T-helper 1 cell (primary cell): ENCODE measurements at regions not wholly inside any gene's neighbourhood (a gene's known extent, or its start where the extent isn't known, plus 50 kb on each side); places are given as distances from the start of the nearest gene placed in this dataset.

Experiments used
- DNase-seq, 5 donors: peaks; one replicate each; pipeline ENCODE4 v3.0.0-alpha.2; 2012 to 2020

- DNase-seq, result no peak
Observed at GRCh38 chr16:60331168-60331567, 1597.1 kb upstream of the GOT2 start.

- no peak for DNase-seq
Observed at GRCh38 chr16:60329108-60329507, 1595.0 kb upstream of the GOT2 start.

DNA sequence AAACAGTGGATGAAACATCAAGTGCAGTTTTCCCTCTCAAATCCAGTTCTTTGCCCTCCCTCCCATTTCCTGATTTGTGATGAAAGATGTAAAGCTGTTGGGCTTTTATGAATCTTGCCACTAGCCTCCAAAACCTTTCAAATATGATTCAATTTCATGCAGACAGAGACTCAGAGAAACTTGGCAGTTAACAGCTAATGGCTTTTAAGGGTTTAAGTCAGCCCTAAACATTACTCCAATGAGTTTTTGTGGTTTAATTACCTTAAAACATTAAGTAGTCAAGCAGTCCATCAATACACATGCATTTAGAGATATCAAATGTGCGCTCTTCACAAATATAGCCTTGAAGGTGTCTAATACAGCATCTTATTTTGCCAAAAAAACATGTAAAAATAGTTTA, 1594.0 kb upstream of the GOT2 start:
- DNase-seq, result no peak

DNA sequence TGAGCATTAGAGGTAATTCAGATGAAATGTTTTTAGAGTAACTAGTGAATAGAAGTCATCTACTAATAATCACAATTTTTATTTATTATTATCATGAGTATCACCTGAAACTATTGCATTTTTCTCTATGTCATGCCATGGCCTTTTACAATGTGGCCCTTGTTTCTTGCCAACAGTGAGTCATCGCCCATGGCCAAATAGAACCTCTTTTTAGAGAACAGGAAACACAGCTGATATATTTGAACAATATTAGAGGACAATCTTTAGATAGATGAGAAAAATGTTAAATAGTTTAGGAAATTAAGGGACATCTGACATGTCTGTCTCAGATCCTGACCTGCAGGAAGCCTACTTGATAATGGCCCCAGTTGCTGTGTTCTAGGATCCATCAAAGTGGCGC, 1584.4 kb upstream of the GOT2 start:
- DNase-seq, result no peak

DNA sequence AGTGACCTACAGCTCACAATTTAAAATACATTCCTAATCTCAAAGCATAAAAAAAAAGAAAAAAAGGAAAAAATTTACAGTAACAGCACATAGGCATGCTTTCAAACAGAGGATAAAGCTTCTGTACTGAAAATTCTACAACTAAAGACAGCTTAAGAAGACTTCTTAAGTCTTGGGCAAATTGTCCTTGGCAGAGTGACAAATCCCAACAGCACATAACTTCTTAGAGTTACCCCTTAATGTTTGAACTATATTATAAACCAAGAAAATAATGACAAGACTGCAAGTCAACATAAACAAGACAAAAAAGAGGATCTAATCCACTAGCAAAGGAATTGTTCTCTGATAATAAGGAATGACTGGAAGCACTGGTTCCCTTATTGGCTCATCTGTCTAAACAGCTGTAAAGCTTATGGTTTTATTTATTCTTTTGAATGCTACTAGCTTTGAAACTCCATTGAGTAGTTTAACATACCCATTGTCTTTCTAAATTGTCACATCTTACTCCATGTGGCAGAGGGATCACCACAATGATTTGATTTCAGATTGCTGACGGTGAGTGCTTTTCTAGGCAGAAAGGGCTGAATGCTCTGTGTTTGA, 1576.8 kb upstream of the GOT2 start:
- DNase-seq, result no peak

DNA sequence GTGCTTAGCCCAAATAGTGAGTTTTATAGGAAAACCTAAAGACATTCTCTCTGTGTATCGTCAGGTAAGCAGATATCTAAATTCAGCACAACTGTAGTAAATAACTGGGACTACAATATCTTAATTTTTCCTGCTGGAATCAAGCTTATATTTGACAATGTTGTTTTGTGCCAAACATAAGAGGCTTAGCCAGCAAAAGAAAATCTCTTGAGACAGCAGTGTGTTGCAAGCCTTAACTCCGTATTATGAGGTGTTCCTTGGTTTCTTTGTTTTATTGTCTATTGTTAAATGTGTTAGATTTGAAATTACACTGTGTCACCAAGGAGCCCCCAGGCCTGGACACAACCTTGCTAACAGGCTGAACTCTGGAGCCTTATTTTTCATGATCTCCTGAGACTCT, 1570.6 kb upstream of the GOT2 start:
- DNase-seq, result no peak

DNA sequence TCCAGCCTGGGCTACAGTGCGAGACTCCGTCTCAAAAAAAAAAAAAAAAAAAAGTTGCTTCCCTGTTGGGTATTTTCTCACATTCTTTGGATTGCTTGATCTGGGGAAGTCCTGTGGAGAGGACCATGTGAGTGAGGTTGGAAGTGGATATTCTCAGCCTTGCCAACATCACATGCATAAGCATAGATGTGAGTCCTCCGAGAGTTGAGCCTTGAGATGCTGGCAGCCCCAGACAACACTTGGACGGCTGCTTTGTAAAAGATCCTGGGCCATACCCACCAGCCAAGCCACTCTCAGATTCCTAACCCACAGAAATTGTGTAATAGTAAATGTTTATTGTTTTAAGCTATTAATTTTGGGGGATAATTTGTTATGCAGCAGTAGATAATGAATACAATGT, 1570.0 kb upstream of the GOT2 start:
- no peak for DNase-seq

DNA sequence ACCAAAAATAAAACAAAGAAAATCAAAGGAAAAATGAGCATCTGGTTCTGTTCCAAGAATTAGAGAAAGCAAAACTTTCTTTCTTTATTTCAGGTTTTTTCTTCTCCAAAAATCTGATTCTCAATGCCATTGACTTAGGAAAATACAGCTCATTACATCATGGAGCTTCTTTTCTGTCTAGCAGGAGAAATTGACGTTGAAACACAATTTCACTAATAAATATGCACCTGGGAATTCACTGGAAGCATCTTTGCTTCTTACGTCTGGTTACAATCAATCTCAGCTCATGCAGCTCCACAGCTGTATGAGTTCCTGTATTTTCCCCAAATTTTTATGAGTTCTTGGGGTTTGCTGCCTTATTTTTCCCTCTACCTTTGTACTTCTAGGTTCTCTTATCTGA, 1568.6 kb upstream of the GOT2 start:
- no peak for DNase-seq

DNA sequence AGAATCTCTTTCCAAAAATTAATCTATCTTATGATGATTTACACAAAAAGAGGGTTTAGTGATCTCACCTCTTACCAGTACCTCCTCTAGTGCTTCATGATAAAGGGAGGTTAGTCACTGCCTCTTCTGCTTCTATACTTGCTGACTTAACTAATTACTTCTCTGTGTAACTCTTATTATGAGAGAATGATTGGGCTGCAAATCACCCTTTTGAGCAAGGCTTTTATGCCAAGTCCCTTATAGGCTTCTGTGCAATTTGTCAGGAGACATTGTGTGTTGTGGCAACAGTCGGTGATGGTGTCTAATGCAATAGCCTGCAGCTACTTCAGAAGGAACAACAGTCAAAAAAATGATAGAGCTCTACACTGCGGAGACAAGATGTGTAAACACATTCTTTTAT, 1568.1 kb upstream of the GOT2 start:
- no peak for DNase-seq

DNA sequence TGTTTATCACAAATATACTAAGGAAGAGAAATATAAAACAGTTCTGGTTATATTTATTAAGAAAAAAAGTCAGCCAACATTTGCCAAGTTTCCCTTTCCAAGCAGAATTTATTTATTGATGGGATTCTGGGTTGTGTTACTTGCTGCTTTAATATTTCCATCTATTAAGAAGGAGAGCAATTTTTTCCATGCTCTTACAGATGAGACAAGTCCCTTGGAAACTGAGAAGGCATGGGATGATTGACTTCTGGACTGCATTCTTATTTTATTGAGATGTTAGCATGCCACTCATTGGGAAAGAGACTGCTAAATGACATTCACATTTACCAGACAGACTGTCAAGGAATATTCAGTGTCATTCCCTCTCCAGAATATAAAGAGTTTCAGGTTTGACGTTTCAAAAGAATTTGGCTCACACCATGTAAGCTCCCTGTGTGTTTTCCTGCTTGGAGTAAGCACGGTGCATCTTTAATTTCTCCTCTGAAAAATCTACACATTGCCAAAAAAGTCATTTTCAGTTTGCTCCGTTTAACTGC, 1565.2 kb upstream of the GOT2 start:
- DNase-seq, result no peak

- no peak for DNase-seq
Observed at GRCh38 chr16:60295451-60295850, 1561.3 kb upstream of the GOT2 start.

- no peak for DNase-seq
Observed at GRCh38 chr16:60285794-60286193, 1551.7 kb upstream of the GOT2 start.

DNA sequence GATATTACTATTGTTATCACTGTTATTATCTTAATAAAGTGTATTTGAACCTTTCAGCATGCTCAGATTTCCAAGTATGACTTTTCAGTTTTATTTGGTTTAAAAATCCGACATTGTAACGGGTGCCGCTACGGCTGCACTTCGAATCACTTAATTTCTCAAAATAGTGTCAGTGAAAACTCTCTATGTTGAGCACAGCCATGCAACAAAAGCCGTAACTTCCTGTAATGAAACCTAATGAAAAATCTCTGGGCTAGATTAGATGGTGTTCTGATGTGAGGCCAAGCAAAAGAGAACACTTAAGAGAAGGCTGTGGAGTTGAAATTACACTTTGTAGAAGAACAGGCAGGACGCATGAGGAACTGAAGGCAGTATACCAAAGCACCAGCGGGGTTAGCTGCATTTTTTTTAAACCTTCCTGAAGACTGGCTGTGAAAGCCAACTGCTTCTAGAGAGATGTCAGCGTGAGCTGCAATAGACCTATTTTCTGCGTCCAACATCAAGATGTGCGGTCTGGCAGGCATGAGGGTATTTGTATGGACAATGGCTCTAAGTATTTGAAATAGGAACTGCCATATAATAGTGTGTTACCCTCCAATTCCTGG, 1545.0 kb upstream of the GOT2 start:
- no peak for DNase-seq

GRCh38 chr16:60274431-60275019, 1540.4 kb upstream of the GOT2 start:
- DNase-seq, result no peak

GRCh38 chr16:60271781-60272180, 1537.7 kb upstream of the GOT2 start:
- no peak for DNase-seq

- no peak for DNase-seq
Observed at GRCh38 chr16:60271025-60271771, 1537.1 kb upstream of the GOT2 start.

DNA sequence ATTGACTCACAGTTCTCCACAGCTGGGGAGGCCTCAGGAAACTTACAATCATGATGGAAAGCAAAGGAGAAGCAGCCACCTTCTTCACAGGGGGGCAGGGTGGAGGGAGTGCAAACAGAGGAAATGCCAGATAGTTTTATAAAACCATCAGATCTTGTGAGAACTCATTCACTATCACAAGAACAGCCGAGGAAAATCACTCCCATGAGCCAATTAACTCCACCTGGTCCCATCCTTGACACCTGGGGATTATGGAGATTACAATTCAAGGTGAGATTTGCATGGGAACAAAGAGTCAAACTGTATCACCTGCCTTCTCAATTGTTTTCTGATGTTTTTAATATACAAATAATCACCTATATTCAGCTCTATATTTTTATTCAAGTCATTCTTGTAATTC, 1527.3 kb upstream of the GOT2 start:
- no peak for DNase-seq

DNA sequence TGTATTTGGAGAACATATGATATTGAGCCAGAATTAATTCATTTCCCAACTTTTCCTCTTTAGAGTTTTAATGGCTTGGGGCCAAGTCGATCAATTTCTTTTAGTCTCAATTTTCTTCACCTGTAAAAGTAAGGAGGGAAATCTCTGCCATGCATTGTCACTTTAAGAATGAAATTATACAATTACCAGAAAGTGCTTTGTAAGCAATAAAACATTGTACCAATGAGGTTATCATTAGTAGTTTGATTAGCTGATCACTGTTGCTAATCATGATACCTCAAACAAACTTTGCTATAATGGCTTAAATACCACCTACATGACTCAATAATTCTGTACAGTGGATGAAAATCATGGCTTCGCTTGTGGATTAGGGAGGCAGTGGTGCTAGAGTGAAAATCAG, 1525.8 kb upstream of the GOT2 start:
- DNase-seq, result no peak

DNA sequence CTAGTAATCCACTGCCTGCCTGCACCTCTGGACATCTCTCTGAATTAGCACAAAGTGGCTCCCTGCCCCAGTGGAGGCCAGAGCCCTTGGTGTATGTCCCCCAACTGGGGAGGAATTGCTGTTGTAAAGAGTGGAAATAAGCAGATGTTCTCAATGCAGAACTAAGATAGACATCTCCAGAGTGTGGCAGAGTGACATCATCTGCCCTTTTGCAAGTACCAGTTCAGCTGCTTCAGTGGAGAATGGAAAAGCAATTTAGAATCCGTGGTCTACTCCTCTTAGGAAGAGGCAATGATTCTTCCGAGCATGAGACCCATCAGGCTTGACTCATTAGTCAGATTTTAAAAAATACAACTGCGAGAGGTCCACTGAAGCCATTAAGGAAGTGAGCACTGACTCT, 1512.0 kb upstream of the GOT2 start:
- no peak for DNase-seq

DNA sequence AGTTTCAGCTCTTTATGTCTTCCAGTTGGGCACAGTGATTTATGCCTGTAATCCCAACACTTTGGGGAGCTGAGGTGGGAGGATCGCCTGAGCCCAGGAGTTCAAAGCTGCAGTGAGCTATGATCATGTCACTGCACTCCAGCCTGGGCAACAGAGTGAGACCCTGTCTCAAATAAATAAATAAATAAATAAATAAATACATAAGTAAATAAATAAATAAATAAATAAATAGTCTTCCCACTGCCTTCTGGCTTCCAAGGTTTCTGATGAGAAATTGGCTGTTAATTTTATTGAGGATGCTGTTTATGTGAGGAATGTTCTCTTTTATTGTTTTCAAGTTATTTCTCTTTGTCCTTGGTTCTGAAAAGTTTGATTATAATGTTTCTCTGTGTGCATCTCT, 1507.6 kb upstream of the GOT2 start:
- no peak for DNase-seq

- no peak for DNase-seq
Observed at GRCh38 chr16:60230666-60231065, 1496.5 kb upstream of the GOT2 start.

GRCh38 chr16:60225541-60225940, 1491.4 kb upstream of the GOT2 start:
- no peak for DNase-seq

GRCh38 chr16:60217787-60218186, 1483.7 kb upstream of the GOT2 start:
- DNase-seq, result no peak

DNA sequence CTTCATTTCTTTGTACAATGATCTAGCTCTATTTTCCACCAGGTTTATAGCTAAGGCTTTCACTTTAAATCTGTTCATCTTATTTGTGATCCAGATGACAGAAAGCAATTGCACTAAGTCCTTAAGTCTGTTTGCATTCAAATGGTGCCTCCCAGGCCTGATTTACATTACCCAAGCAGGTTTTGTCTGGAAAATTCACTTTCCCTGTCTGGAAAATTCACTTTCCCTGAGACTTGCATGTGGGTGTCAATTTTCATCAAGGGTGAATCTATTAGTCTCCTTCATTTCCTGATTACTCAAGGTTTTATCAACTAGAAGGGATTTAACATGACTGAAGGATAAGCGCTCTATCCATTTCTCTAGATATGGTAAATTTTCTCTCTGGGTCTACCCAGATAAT, 1480.2 kb upstream of the GOT2 start:
- DNase-seq, result no peak
